ENCODE measurements at regions not wholly inside any gene's neighbourhood (a gene's known extent, or its start where the extent isn't known, plus 50 kb on each side); places are given as distances from the start of the nearest gene placed in this dataset.
"Not testable (repeated sequence)": the region's sequence is repeated elsewhere in the genome, so short reads cannot be mapped to it uniquely, and the experiment has no call there.

DNA sequence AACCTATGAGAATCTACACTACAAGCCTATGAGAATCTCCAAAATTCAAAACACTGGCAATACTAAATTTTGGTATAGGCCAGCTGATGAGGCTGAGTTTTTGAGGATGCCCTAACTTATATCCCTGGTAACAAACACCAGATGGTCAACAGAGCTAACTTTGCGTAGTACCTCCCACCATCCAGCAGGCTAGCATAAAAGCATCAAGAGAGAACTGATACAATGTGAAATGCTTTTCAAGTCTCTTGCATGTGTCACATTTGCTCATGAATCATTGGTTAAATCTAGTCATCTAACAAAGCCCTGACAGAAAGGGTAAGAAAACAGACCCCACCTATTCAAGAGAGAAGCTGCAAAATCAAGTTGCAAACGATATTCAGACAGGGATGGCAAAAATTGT lies 1609.7 kb upstream of the CDH9 start:
- DNase-seq (ENCODE audit: low read depth), result peak; percentile 11

- no peak for DNase-seq (ENCODE audit: low read depth)
Observed at GRCh38 chr5:28632607-28633006, 1594.2 kb upstream of the CDH9 start.

GRCh38 chr5:28603869-28604268 lies 1565.5 kb upstream of the CDH9 start:
- DNase-seq (ENCODE audit: low read depth), result peak; percentile 16

- DNase-seq (ENCODE audit: low read depth), result no peak
Observed at GRCh38 chr5:28602429-28602828, 1564.0 kb upstream of the CDH9 start.

DNA sequence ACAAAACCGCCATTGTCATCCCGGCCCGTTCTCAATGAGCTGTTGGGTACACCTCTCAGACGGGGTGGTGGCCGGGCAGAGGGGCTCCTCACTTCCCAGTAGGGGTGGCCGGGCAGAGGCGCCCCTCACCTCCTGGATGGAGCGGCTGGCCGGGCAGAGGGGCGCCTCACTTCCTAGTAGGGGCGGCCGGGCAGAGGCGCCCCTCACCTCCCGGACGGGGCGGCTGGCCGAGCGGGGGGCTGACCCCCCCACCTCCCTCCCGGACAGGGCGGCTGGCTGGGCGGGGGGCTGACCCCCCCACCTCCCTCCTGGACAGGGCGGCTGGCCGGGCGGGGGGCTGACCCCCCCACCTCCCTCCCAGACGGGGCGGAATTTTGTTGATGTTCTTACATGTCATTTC lies 1558.3 kb upstream of the CDH9 start:
- not testable (repeated sequence) for DNase-seq (ENCODE audit: low read depth)

- peak; percentile 74 for DNase-seq (ENCODE audit: low read depth)
Observed at GRCh38 chr5:28580616-28581015, 1542.2 kb upstream of the CDH9 start.

DNA sequence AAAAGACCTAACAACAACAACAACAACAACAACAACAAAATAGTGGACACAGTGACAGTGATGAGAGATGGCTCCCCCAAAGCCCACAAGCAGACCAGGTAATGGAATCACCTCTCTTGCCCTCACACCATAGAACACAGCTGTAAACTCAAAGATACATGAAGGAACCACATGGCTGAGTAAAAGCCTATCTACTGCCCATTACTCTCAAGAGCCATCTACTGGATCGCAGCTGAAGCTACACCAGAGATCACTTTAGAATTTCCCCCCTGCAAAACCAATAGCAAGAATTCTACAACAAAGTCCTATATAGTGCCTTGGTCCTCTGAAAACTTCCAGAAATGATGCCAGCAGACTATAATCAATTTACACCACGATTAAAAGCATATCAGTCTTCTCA lies 1537.6 kb upstream of the CDH9 start:
- peak; percentile 32 for DNase-seq (ENCODE audit: low read depth)

DNA sequence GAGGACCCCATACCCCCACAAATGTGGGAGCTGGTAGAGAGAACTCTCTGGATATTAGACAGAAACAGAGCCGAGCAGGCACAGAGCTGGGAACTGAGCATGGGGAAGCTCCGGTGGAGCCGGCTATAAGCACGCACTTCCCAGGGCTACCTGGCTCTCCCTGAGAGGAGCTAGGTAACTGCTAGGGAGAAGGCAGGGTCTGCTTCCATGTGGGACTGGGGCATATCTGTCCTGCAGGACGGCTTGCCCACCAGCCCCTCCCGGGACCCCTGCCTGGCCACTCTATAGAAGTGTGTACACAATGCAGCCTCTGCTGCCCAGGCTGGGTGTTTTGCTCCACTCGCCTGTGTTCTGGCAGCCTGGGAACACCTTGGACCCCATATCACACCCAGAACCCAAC lies 1537.0 kb upstream of the CDH9 start:
- no peak for DNase-seq (ENCODE audit: low read depth)

- no peak for DNase-seq (ENCODE audit: low read depth)
Observed at GRCh38 chr5:28574606-28575005, 1536.2 kb upstream of the CDH9 start.

GRCh38 chr5:28567048-28567447 lies 1528.7 kb upstream of the CDH9 start:
- DNase-seq (ENCODE audit: low read depth), result no peak

DNA sequence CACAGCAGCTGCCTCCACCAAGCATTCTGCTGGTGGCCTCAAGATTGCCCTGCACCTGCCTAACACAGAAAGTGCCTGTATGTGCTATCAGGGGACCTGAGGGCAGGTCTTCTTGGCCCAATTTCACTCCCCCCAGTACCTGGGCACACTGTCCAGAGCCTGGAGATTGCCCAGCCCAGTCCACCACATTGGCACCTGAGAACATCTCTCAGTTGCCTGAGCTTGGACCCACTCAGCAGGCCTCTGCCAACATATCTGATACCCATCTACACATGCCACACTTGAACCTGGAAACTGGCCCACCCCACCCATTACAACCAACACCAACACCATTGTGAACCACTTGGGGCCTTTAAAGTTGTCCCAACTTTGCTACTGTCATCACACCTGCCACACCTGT lies 1523.1 kb upstream of the CDH9 start:
- DNase-seq (ENCODE audit: low read depth), result no peak

DNA sequence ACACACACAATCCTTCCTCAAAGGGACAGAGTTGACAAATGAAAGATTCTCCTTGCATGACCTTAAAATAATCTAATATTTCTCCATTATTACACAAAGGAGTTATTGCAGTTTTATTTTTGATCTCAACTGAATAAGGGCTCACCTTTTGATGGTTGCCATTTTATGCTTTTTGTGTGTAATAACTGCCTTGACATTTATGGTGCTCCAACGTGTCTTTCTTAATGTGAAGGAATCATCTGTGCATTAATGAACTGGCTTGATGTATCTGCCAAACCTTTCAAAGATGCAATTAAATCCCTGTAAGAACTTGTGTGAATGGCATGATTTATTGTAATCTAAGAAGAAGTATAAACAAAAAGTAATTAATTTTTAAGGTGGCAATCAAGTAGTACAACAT lies 1519.8 kb upstream of the CDH9 start:
- no peak for DNase-seq (ENCODE audit: low read depth)

GRCh38 chr5:28557114-28557513 lies 1518.7 kb upstream of the CDH9 start:
- DNase-seq (ENCODE audit: low read depth), result no peak

GRCh38 chr5:28549588-28549987 lies 1511.2 kb upstream of the CDH9 start:
- DNase-seq (ENCODE audit: low read depth), result no peak

GRCh38 chr5:28548856-28549255 lies 1510.5 kb upstream of the CDH9 start:
- no peak for DNase-seq (ENCODE audit: low read depth)

DNA sequence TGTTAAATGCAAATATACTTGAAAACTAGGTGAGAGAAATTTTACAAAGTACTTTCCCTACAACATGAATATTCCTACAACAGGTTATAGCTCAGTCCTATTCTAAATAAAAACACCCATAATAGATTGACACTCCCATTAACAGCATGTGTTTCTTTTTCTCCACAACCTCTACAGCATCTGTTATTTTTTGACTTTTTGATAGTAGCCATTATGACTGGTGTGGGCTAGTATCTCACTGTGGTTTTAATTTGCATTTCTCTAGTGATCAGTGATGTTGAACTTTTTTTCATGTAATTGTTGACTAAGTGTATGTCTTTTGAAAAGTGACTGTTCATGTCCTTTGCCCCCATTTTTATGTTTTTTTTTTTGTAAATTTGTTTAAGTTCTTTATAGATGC lies 1506.1 kb upstream of the CDH9 start:
- DNase-seq (ENCODE audit: low read depth), result no peak

DNA sequence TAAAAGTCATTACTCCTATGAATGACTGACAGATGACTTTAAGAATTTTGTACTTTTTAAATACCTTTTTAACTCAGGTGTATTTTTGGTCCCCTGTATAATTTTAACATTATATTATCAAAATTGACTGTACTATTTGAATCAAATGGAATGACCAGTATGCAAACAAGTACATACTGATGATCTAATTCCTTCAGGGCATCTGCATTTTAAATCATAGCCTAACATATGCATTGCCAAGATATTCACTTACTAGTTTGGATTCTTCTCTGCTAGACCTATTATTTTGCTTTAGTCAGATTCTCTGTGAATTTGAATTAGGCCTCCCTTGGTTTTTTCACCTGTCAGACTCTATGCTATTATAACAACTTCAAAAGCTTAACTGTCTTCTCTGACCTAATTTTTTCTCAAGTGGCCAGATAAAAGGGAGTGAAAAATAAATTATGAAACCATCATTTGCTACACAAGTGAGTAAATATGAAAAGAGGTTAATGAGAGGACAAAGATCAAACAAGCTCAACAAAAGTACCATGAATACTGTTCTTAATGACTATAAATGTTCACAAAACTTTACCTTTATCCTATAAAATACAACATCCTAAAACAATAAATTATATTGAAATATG lies 1505.2 kb upstream of the CDH9 start:
- no peak for DNase-seq (ENCODE audit: low read depth)

DNA sequence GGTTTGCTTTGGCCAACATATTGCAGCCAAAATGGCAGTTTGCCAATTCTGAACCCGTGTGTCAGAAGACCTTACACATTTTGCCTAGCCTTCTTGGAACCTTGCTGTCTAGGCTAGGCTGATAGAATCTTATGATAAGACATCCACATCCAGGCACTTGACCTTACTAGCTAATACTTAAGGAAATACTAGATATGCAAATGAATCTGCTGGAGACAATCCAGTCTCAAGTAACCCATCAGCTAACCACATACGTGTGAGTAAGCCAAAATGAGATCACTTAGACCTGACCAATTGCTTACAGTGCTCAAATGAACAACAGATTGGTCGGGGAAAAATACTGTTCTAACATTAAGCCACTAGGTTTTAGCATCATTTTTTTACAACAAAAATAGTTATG lies 1504.6 kb upstream of the CDH9 start:
- DNase-seq (ENCODE audit: low read depth), result peak; percentile 96

DNA sequence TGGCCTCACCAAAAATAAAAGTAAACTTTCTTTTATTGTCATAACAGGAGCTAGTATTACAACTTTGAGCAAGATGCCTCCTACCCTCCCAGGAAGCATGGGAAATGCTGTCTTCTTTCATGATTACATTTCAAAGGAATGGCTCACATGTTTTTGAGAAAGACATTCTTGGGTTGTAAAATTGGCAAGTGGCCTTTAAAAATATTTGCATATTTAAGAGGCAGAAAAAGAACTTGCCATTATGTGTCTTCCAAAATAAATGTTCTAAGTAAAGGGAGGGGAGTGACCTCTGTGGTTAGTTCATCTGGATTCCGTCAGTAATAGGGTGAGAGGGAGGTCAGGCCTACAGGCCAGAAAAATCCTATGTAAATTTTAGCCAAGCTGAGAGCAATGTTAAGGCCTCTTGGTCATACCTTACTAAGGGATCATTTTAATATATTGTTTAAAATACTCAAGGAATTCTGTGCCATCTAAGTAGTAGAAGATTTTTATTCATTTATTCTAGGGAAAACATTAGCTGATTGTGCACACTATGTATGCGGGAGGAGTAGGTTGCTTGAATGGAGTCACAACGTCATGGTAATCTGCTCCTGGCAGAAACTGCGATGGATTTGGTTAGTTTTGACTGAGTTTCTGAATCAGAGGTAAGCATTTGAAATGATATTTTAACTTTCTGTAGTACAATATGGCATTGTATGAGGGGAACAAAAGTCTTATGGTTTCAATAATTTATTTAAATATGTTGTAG lies 1485.7 kb upstream of the CDH9 start:
- peak; percentile 92 for DNase-seq (ENCODE audit: low read depth)

- no peak for DNase-seq (ENCODE audit: low read depth)
Observed at GRCh38 chr5:28523416-28523815, 1485.0 kb upstream of the CDH9 start.

GRCh38 chr5:28517691-28518090 lies 1479.3 kb upstream of the CDH9 start:
- no peak for DNase-seq (ENCODE audit: low read depth)

GRCh38 chr5:28516722-28517121 lies 1478.3 kb upstream of the CDH9 start:
- no peak for DNase-seq (ENCODE audit: low read depth)

DNA sequence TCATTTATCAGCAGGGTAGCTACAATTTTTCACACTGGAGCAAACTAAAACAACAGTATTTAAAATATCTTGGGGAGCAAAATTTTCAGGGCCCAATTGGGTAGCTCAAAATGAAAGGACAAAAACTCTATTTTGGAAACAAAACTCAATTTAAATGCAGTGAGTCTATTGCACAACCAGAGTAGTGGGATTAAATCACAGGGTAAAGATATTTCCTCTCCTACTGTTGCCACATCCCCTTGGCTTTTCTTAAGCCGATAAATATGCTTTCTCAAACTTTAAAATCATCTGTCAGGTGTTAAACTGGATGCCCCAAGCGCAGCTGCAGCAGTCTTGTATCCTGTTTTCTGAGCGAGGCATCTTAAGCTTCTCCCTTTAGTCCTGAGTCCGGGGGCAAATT lies 1474.3 kb upstream of the CDH9 start:
- peak; percentile 65 for DNase-seq (ENCODE audit: low read depth)

GRCh38 chr5:28505121-28505520 lies 1466.7 kb upstream of the CDH9 start:
- DNase-seq (ENCODE audit: low read depth), result no peak

Data from amniotic epithelial cell (primary cell).